HG03432 (cell line): ENCODE measurements at regions not wholly inside any gene's neighbourhood (a gene's known extent, or its start where the extent isn't known, plus 50 kb on each side); places are given as distances from the start of the nearest gene placed in this dataset.

Experiments
- ATAC-seq: cut with Tn5 transposase; IDR thresholded peaks from one replicate; pipeline ENCODE4 v1.9.1; 2021; ENCODE audit warnings: mild to moderate bottlenecking, moderate library complexity; ENCODE audit not compliant: unreplicated experiment

DNA sequence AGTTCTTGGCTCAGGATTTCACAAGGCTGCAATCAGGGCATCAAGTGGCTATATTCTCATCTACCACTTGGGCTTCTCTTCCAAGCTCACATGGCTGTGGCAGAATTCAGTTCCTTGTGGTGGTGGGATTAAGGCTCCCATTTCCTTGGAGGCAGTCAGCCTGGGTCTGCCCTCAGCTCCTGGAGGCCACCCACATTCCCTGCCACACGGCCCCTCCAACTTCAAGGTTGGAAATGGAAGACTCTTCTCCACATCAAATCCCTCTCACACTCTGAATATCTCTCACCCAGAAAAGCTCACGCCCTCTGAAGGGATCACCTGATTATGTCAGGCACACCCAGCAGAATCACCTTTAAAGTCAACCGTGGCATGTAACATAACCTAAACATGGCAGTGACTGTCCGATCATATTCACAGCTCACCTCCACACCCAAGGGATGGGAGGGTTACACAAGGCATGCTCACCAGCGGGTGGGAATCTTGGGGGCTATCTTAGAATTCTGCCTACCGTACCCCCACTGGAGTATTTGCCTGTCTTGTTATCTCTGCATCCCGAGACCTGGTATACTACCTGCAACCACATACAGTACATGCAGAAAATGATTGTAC is 256.2 kb upstream of the KLHL29 start:
- no peak for ATAC-seq

GRCh38 chr2:23131066-23131575 is 253.9 kb upstream of the KLHL29 start:
- no peak for ATAC-seq

DNA sequence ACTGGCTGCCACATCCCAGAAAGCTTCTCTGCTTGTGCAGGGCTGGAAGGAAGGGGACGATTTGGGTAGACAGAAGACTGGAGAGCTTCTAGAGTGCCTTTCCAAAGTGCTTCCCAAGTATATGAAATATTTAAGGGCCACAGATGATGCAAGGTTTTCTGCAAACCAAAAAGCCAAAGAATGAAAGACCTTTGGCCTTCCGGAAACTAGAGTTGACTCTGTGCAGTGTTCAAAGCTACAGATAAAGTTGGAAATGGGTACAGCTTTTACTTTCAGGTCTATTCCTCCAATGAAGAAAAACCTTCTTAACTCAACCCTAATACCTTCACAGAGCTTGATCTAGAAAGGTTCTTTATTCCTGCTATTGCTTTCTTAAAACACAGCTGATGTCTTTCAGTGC is 253.0 kb upstream of the KLHL29 start:
- no peak for ATAC-seq

- no peak for ATAC-seq
These were observed 252.0 kb upstream of the KLHL29 start for GRCh38 chr2:23132823-23133595.

DNA sequence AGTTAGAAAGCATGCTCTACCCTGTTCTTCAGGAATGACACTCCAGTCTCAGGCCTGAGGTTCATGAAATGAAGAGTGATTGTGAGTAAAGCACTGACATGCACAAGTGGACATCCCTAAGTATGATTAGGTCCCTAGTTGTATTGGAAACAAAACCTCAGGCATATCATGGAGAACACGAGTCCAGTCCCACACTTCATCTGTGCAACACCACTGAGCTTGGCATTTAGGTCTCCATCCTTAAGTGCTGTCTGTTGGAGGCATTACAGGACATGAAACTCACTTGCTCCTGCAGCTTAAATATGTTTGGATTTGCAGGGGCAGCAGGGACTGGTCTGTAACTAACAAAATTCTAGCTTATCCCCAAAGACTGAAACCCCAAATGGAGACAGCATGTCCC is 250.3 kb upstream of the KLHL29 start:
- ATAC-seq = no peak

DNA sequence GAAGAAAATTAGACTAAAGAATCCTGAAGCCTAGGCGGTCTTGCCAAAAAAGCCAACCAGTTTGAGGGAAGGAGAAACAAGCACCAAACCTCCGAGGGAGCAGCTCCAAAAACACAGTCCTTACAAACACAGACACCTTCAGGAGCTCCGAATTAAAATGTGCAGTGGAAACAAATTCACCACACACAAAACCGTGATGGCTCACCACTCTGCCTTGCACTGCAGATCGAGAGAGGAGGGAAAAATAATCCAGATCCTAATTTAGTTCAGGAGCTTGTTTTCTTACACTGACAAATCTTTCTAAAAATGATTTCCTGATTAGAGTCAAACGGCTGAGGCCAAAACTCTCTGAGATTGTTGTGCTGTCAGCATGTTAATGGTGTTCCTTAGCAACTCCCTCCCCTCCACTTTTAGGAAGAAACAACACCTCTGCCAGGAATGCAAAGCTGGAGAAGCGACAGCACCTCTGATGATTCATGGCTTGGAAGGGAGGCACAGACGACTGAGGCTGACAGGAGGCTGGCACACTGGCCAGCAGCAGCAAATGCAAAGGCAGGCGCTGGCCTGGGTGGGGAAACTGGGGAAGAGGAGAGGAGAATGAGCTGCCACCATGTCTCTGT is 249.4 kb upstream of the KLHL29 start:
- ATAC-seq = no peak

DNA sequence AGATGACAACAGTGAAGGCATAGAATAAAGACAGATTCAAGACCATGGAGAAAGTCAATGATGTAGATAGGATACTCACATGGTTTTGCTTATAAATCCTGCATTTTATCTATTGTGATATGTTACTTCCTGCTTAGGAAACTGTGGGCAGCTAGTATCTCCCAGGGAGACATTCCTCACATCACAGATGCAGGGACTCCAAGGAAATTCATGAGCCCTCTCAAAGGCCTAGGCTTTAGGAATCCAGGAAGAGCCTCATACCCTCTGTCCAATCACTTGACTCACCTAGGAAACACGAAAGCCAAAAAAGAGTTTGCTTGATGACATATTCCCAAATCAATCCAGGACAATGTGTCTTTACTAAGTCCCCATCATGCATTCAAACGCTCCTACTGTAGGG is 247.8 kb upstream of the KLHL29 start:
- ATAC-seq = no peak

GRCh38 chr2:23138701-23139100 is 246.3 kb upstream of the KLHL29 start:
- no peak for ATAC-seq

GRCh38 chr2:23145460-23145859 is 239.5 kb upstream of the KLHL29 start:
- ATAC-seq = no peak

DNA sequence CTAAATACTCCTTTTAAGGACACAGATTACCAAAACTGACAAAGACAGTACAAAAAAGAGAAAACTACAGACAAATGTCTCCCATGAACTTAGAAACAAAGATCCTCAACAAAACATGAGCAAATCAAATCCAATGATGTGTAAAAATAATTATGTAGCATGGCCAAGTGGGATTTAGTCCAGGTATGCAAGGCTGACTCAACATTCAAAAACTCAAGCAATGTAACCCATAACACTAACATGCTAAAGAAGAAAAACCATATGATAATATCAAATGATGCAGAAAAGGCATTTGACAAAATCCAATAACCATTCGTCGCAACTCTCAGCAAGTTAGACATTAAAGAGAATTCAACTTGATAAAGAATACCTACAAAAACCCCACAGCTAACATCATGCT is 239.0 kb upstream of the KLHL29 start:
- no peak for ATAC-seq

DNA sequence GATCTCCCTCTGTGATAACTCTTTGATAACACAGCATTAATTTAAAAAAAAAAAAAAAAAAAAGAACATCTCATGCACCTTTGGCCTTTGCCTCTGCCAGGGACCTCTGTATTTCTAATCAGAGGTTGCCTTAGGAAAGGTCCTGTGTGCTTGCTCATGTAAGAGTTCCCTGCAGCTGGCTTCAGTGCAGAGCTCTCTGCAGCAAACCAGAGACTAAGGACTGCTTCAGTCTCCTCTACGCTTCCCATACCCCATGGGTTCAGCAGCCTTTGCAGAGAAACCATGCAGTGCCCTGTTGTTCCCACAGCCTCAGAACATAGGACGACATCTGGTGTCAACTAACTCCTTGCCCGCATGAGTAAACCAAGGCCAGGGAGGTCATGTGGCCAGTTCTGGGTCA is 236.6 kb upstream of the KLHL29 start:
- no peak for ATAC-seq

DNA sequence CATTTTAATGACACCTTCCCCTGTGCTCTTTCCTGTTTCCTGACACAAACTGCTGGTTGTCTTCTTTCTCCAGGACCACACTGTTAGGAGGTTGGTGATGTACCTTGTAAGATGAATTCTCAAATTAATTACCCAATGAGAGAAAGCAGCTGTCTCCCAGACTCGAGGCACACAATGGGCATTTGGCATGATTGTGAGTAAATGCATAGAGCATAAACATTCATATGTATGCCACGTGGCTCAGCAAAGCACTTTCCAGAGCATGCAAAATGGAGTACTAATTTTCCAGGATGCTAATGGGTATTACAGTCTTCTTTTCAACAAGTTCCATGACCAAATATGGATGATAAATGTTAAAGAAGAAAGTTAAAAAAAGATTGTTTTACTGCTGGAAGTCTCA is 235.2 kb upstream of the KLHL29 start:
- ATAC-seq = no peak

DNA sequence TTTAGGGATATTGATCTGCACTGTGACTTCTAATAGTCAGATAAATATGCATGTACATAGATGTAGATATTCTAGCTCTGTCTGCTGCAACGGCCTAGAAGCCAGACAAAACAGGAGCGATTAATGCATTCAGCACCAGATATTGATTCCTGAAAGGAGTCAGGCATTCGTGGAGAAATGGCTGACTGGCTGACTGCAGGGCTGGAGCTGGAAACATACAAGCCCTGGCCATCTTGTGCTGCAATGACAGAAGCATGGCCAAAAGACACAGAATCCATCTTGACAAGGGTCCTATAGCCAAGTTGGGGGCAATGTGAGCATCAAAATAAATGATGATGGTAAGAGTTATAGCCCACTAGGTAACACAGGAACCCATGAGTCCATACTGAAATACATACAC is 231.5 kb upstream of the KLHL29 start:
- no peak for ATAC-seq

GRCh38 chr2:23155022-23155421 is 230.0 kb upstream of the KLHL29 start:
- ATAC-seq = no peak

GRCh38 chr2:23157812-23158211 is 227.2 kb upstream of the KLHL29 start:
- ATAC-seq = no peak

DNA sequence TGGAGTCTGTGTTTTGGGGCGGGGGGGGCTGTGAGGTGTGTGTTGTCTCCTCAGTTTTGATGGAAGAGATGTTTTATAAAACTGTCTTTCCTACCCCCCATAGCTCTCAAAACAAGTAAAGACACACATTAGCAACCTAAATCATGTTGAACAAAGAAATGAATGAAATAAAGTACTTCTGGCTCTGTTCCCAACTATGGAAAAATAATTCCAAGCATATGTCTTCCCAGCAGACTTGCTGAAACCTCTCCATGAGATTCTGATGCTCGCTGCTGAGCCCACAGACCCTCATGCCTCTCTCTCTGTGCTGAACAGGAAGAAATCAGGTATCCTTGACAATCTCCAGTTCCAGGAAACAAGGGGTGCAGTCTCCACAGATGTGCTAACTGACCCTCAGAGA is 226.7 kb upstream of the KLHL29 start:
- ATAC-seq = no peak

DNA sequence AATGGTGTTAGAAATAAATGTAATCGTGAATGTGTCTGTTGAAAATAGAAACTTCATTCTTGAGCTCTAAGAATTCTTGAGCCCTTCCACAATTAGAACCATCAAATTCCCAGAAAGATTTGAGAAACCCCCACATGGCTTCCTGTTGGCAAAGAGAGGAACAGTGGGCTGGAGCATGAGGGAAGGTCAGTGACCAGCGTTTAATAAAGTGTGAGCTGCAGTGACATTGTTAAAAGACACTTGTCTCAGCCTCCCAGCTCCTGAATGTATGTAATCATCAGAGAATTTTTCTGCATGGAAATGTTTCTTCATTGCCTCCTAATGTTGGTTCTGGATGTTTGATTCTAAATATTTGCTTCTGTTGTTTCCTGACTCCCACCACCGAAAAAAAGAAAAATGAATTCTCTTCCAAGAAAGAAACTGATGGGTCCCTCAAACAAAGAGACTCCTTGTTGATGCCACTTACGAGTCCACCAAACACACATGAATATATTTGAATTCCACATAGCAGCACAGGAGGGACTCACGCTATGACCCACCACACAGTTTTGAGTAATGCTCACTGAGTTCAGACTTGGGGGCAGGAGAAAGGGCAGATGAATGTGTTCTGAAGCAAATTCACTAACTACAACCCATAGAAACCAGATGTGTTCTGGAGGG is 225.1 kb upstream of the KLHL29 start:
- ATAC-seq = no peak

- ATAC-seq = no peak
These were observed 220.8 kb upstream of the KLHL29 start for GRCh38 chr2:23164173-23164572.

DNA sequence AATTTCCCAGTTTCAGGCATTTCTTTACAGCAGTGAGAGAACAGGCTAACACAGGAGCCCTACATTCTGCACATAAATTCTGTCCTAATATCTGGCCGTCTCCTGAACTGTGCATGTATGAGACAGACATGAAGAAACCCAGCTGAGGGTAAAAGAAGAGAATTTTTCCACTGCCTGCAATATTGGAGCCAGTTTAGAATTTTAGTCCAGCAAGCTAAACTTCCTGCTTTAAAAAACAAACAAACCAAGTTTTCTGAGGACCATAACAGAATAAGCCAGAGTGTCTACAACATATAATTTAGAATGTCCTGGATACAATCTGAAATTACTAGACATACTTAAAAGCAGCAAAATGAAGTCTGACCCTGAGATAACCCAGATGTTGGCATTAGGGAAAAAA is 215.1 kb upstream of the KLHL29 start:
- no peak for ATAC-seq

- ATAC-seq = no peak
These were observed 213.9 kb upstream of the KLHL29 start for GRCh38 chr2:23171108-23171507.

GRCh38 chr2:23178396-23178795 is 206.6 kb upstream of the KLHL29 start:
- no peak for ATAC-seq

DNA sequence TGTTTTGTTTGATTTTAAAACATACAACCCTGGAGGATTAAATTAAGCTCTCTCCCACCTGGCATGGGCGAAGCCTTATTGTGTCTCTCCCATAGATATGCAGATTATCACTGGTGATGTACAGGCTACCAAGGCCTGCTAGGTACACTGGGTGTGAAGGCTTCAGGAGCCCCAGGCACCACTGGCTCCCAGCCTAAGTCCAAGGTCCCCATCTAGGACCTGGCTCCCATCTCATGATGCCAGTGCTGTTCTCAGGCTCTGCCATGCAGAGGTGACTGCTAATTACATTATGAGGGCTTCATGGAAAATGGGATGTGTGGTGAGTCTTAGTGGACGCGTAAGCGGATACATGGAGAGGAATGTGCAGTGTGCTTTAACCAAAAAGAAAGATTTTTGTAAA is 201.2 kb upstream of the KLHL29 start:
- ATAC-seq = no peak
